Body of pancreas (tissue), 4 donors: ENCODE measurements at regions not wholly inside any gene's neighbourhood (a gene's known extent, or its start where the extent isn't known, plus 50 kb on each side); places are given as distances from the start of the nearest gene placed in this dataset.

ENCODE experiments used
- CTCF ChIP-seq, 7 experiments: fragments of 450-650 bp in 4 of 7; fragments of 200-600 bp in 3 of 7; sonication (generic) in 3 of 7; IDR thresholded peaks; one replicate each; pipeline ENCODE4 v1.5.1; 2016 to 2019; ENCODE audit warnings: antibody characterized with exemption in 7 of 7
- POLR2A ChIP-seq, 3 donors: fragments of 450-650 bp; IDR thresholded peaks; one replicate each; pipeline ENCODE4 v1.6.1; 2016; ENCODE audit warnings: antibody characterized with exemption in 3 of 3, mild to moderate bottlenecking in 2 of 3

DNA sequence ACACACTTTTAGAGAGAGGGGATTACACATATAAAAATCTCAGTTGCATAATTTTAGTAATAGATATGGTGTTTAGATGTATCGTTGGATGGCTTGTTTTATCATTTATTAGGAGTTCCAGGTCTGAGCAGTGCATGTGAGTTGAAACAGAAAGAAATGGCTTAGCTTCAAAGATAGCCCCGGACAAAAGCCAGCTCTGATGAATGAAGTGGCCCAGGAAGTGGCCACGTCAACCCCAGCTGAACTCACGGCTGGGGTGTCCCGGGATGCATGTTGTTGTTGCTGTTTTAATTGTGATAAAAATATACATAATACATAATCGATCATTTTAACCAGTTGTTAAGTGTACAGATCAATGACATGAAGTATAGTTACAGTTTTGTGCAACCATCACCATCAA, 1513.6 kb downstream of the BRD1 start:
- TF ChIP-seq CTCF (IDR thresholded peaks at IDR 0.05), result no peak
- TF ChIP-seq POLR2A (IDR thresholded peaks at IDR 0.05), result no peak
